HG03565 (cell line): ENCODE measurements at regions not wholly inside any gene's neighbourhood (a gene's known extent, or its start where the extent isn't known, plus 50 kb on each side); places are given as distances from the start of the nearest gene placed in this dataset.

Experiments used
- ATAC-seq: cut with Tn5 transposase; IDR thresholded peaks from one replicate; pipeline ENCODE4 v1.9.1; 2021; ENCODE audit warnings: mild to moderate bottlenecking, moderate library complexity; ENCODE audit not compliant: unreplicated experiment

DNA sequence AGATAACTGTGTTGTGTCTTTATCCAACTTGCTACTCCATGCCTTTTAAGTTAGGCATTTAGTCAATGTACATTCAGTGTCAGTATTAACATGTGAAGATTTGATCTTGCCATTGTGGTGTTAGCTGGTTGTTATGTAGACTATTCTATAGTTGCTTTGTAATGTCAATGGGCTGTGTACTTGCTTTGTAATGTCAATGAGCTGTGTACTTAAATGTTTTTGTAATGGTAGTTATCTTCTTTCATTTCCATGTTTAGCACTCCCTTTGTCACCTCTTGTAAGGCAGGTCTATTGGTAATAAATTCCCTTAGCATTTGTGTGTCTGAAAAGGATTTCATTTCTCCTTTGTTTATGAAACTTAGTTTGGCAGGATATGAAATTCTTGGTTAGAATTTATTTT is 53.4 kb downstream of the MC4R start:
- ATAC-seq: no peak

GRCh38 chr18:60311676-60312360 is 60.8 kb downstream of the MC4R start:
- no peak for ATAC-seq

GRCh38 chr18:60295674-60296073 is 76.9 kb downstream of the MC4R start:
- no peak for ATAC-seq

GRCh38 chr18:60292186-60292585 is 80.4 kb downstream of the MC4R start:
- no peak for ATAC-seq

- ATAC-seq: no peak
Observed at GRCh38 chr18:60279391-60279790, 93.2 kb downstream of the MC4R start.

- no peak for ATAC-seq
Observed at GRCh38 chr18:60277855-60278480, 94.6 kb downstream of the MC4R start.

- ATAC-seq: no peak
Observed at GRCh38 chr18:60267391-60268058, 105.0 kb downstream of the MC4R start.

DNA sequence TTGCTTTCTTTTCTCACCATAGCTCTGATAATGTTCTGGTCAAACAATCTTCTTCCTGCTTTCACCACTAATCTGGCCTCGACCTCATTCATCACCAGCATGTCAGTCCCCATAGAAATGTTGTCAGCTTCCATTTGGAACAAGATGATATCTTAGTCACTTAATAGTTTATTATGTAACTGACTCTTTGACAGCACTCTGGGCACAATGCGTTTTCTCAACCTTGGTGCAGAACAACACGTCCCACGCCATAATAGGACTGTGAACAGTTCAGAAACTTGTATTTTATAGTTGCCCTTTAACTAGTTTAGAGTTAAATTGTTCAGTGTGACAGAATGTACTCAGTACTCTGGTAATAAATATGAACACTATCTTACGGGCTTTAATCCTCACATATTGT is 106.0 kb downstream of the MC4R start:
- ATAC-seq: no peak

DNA sequence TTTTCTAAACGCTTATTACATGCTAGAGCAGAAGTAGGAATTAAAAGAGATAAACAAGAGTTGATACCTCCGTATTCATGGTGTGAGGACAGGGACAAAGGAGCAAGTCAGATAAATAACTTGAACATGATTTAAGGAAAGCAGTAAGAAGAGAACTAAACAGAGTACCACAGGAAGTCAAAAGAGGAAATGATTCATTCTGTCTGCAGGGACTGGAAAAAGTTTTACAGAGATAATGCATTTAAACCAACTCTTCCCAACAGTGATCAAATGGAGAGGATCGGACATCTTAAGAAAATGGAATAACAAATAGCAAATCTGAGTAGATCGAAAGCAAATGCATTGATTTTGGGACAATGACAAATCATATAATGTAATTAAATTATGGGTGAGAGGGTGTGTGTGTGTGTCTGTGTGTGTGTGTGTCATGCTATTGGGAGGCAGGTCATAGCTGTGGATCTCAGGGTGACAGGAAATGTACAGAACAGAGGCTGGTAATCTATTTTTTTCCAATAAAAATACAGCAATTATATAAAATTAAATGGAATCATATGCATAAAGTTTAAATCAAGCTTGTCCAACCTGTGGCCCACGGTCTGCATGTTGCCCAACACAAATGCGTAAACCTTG is 113.4 kb downstream of the MC4R start:
- ATAC-seq: no peak

GRCh38 chr18:60249388-60249787 is 123.2 kb downstream of the MC4R start:
- ATAC-seq: no peak

- no peak for ATAC-seq
Observed at GRCh38 chr18:60248336-60249330, 123.9 kb downstream of the MC4R start.

GRCh38 chr18:60247103-60247502 is 125.5 kb downstream of the MC4R start:
- ATAC-seq: peak; percentile 79

DNA sequence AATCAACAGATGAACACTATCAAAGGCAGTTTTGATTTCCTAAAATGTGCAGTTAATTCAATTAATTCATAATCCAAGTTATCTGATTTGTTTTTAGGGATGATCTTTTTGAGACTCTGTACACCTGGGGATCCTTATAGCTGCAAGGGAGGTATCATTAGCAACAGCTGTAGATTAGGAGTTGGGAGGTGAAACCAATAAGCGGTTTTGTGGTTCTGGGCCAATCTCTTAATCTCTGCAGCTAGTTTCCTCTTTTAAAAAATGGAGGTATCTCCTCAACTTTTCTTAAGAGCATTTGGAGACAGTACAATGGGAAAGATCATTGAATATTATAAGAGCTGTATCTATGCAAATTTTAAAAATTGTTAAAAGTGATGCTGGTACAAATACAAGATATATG is 126.0 kb downstream of the MC4R start:
- peak; percentile 51 for ATAC-seq

DNA sequence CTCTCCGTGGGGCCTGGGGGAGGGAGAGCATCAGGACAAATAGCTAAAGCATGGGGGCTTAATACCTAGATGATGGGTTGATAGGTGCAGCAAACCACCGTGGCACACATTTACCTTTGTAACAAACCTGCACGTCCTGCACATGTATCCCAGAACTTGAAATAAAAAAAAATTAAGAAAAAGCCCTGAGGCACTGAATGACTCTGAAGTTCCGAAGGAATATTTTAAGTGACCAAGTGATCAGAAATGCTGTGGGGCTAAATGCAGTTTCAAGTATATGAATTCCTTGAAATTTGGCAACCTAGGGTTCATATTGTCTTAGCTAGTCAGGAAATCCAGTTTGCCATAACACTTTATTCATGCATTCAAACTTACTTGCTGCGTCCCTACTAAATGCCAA is 127.5 kb downstream of the MC4R start:
- no peak for ATAC-seq

- peak; percentile 87 for ATAC-seq
Observed at GRCh38 chr18:60239024-60239710, 133.4 kb downstream of the MC4R start.

DNA sequence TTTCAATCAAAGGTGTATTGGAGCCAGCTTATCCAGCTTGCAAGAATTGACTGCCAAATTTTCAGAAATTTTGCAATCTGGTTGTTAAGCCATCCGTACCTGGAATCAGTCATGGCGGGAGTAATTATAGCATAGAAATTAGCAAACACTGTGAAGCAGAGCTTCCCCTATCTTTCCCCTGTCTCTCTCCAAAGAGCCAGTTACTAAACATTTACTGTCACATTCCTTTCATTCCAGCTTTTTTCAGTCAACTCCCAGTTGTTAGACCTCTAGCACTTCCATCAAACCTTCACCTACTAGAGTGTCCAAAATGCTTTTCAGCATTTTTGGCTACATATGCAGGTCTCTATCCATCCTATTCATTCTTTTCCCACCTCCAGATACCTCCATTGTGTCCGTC is 137.4 kb downstream of the MC4R start:
- ATAC-seq: no peak

DNA sequence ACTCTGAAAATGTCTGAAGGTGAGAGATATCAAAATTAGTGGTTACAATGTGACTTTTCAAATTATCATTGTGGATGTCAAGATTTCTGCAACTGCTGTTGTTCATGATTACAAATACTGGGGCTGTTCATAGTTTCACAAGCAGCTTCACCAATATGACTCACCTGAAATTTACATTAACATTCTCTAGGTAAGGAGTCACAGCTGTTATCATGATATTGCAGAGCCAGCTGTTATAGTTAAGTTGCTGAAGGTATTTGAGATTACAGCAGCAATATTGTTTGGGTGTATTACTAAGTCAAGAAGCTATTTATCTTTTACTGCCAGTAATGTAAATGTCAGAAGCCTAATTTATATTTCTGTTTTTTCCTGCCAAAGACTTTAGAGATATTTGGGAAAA is 140.0 kb downstream of the MC4R start:
- no peak for ATAC-seq

- no peak for ATAC-seq
Observed at GRCh38 chr18:60228609-60229595, 143.7 kb downstream of the MC4R start.

- ATAC-seq: no peak
Observed at GRCh38 chr18:60215432-60215831, 157.1 kb downstream of the MC4R start.
